ENCODE measurements at regions not wholly inside any gene's neighbourhood (a gene's known extent, or its start where the extent isn't known, plus 50 kb on each side); places are given as distances from the start of the nearest gene placed in this dataset.

GRCh38 chr1:195019385-195019784, 1588.9 kb downstream of the KCNT2 start:
- no peak for DNase-seq (ENCODE audit: extremely low read depth, low read depth, low spot score)

- no peak for DNase-seq (ENCODE audit: extremely low read depth, low read depth, low spot score)
Observed at GRCh38 chr1:195012995-195013394, 1595.2 kb downstream of the KCNT2 start.

- no peak for DNase-seq (ENCODE audit: extremely low read depth, low read depth, low spot score)
Observed at GRCh38 chr1:195005338-195005737, 1602.9 kb downstream of the KCNT2 start.

- no peak for DNase-seq (ENCODE audit: extremely low read depth, low read depth, low spot score)
Observed at GRCh38 chr1:194990483-194990882, 1617.8 kb downstream of the KCNT2 start.

- DNase-seq (ENCODE audit: extremely low read depth, low read depth, low spot score), result no peak
Observed at GRCh38 chr1:194975913-194976312, 1632.3 kb downstream of the KCNT2 start.

- DNase-seq (ENCODE audit: extremely low read depth, low read depth, low spot score), result no peak
Observed at GRCh38 chr1:194968916-194969315, 1639.3 kb downstream of the KCNT2 start.

- no peak for DNase-seq (ENCODE audit: extremely low read depth, low read depth, low spot score)
Observed at GRCh38 chr1:194959795-194960194, 1648.4 kb downstream of the KCNT2 start.

GRCh38 chr1:194952171-194952570, 1656.1 kb downstream of the KCNT2 start:
- no peak for DNase-seq (ENCODE audit: extremely low read depth, low read depth, low spot score)

GRCh38 chr1:194950584-194950983, 1657.7 kb downstream of the KCNT2 start:
- no peak for DNase-seq (ENCODE audit: extremely low read depth, low read depth, low spot score)

GRCh38 chr1:194940336-194941030, 1667.8 kb downstream of the KCNT2 start:
- no peak for DNase-seq (ENCODE audit: extremely low read depth, low read depth, low spot score)

- no peak for DNase-seq (ENCODE audit: extremely low read depth, low read depth, low spot score)
Observed at GRCh38 chr1:194935864-194936263, 1672.4 kb downstream of the KCNT2 start.

GRCh38 chr1:194931166-194931565, 1677.1 kb downstream of the KCNT2 start:
- no peak for DNase-seq (ENCODE audit: extremely low read depth, low read depth, low spot score)

- DNase-seq (ENCODE audit: extremely low read depth, low read depth, low spot score), result no peak
Observed at GRCh38 chr1:194930132-194930531, 1678.1 kb downstream of the KCNT2 start.

GRCh38 chr1:194929357-194929756, 1678.9 kb downstream of the KCNT2 start:
- no peak for DNase-seq (ENCODE audit: extremely low read depth, low read depth, low spot score)

GRCh38 chr1:194919146-194919545, 1689.1 kb downstream of the KCNT2 start:
- no peak for DNase-seq (ENCODE audit: extremely low read depth, low read depth, low spot score)

GRCh38 chr1:194917769-194918168, 1690.5 kb downstream of the KCNT2 start:
- no peak for DNase-seq (ENCODE audit: extremely low read depth, low read depth, low spot score)

GRCh38 chr1:194908643-194909042, 1699.6 kb downstream of the KCNT2 start:
- no peak for DNase-seq (ENCODE audit: extremely low read depth, low read depth, low spot score)

GRCh38 chr1:194903524-194903923, 1704.7 kb downstream of the KCNT2 start:
- no peak for DNase-seq (ENCODE audit: extremely low read depth, low read depth, low spot score)

GRCh38 chr1:194889310-194889709, 1702.9 kb upstream of the B3GALT2 start:
- DNase-seq (ENCODE audit: extremely low read depth, low read depth, low spot score), result no peak

GRCh38 chr1:194870860-194871259, 1684.4 kb upstream of the B3GALT2 start:
- DNase-seq (ENCODE audit: extremely low read depth, low read depth, low spot score), result no peak

GRCh38 chr1:194866153-194866552, 1679.7 kb upstream of the B3GALT2 start:
- DNase-seq (ENCODE audit: extremely low read depth, low read depth, low spot score), result no peak

- no peak for DNase-seq (ENCODE audit: extremely low read depth, low read depth, low spot score)
Observed at GRCh38 chr1:194865383-194865782, 1679.0 kb upstream of the B3GALT2 start.

GRCh38 chr1:194862129-194862528, 1675.7 kb upstream of the B3GALT2 start:
- no peak for DNase-seq (ENCODE audit: extremely low read depth, low read depth, low spot score)

All from glomerular endothelial cell (primary cell).